ENCODE measurements at regions not wholly inside any gene's neighbourhood (a gene's known extent, or its start where the extent isn't known, plus 50 kb on each side); places are given as distances from the start of the nearest gene placed in this dataset.

DNA sequence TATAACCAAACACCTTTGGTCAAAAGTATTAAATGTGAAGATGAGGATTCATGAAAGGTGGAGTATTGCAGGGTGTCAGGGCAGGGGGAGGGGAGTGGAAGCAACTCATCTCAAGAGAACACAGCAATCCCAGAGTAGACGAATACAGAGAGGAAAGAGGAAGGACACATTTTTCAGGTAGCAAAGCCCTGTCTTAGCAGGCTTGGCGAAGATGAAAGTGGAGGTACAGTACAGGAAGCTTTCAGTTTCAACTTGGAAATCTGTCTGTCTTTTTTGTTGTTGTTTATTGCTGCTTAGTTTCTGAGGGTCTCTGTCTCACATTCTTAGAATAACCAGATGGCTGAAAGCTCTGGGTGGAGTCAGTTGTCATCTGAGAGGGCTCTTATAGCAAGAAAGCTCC lies 80.8 kb upstream of the GPR149 start:
- Histone ChIP-seq H3K79me2 (ENCODE audit: insufficient read depth, low read length) (no peaks in the 10 kb centered on the region), H3K4me3 (ENCODE audit: insufficient read depth, low read depth, low read length) (no peak overlapping the region), H3K27ac (ENCODE audit: low read depth, low read length) (no peak overlapping the region), H3K4me2 (ENCODE audit: low read length) (no peak overlapping the region), H4K20me1 (ENCODE audit: insufficient read depth, low read length) (no peaks in the 10 kb centered on the region), H2AFZ (ENCODE audit: low read depth, low read length) (no peak overlapping the region), H3K9ac (ENCODE audit: low read length) (no peak overlapping the region), H3K9me3 (ENCODE audit: insufficient read depth, low read depth, low read length) (no peaks in the 10 kb centered on the region), H3K36me3 (ENCODE audit: insufficient read depth, low read length) (no peaks in the 10 kb centered on the region), H3K27me3 (ENCODE audit: insufficient read depth, low read length) (no peaks in the 10 kb centered on the region), H3K4me1 (ENCODE audit: insufficient read depth, low read length) (no peaks in the 10 kb centered on the region)
- H3K9me3 Mint-ChIP-seq (ENCODE audit: unreplicated experiment): no peaks in the 10 kb centered on the region
- TF ChIP-seq CTCF (IDR thresholded peaks at IDR 0.05; ENCODE audit: insufficient read depth, low read depth, low read length) (no peak), EZH2 (IDR thresholded peaks at IDR 0.05; ENCODE audit: insufficient read depth, low read length) (no peak)
- H3K4me1 Mint-ChIP-seq (ENCODE audit: low read depth, unreplicated experiment): no peaks in the 10 kb centered on the region
- DNase-seq (ENCODE audit: low read depth): no peak
- H3K27ac Mint-ChIP-seq (ENCODE audit: unreplicated experiment): no peak overlapping the region
- no peak overlapping the region for H3K4me3 Mint-ChIP-seq (ENCODE audit: unreplicated experiment)
- H3K27me3 Mint-ChIP-seq (ENCODE audit: low read depth, unreplicated experiment): no peaks in the 10 kb centered on the region
- H3K36me3 Mint-ChIP-seq (ENCODE audit: low read depth, unreplicated experiment): no peaks in the 10 kb centered on the region
- no peak for FAIRE-seq

- FAIRE-seq (no peak), DNase-seq (ENCODE audit: low read depth) (no peak)
- no peak overlapping the region for H3K4me3 Mint-ChIP-seq (ENCODE audit: unreplicated experiment)
- Histone ChIP-seq H3K79me2 (ENCODE audit: insufficient read depth, low read length) (no peaks in the 10 kb centered on the region), H3K4me1 (ENCODE audit: insufficient read depth, low read length) (no peaks in the 10 kb centered on the region), H3K36me3 (ENCODE audit: insufficient read depth, low read length) (no peaks in the 10 kb centered on the region), H4K20me1 (ENCODE audit: insufficient read depth, low read length) (no peaks in the 10 kb centered on the region), H3K27ac (ENCODE audit: low read depth, low read length) (no peak overlapping the region), H3K4me3 (ENCODE audit: insufficient read depth, low read depth, low read length) (no peak overlapping the region), H3K9ac (ENCODE audit: low read length) (no peak overlapping the region), H3K4me2 (ENCODE audit: low read length) (no peak overlapping the region), H3K9me3 (ENCODE audit: insufficient read depth, low read depth, low read length) (no peaks in the 10 kb centered on the region), H2AFZ (ENCODE audit: low read depth, low read length) (no peak overlapping the region), H3K27me3 (ENCODE audit: insufficient read depth, low read length) (no peaks in the 10 kb centered on the region)
- H3K4me1 Mint-ChIP-seq (ENCODE audit: low read depth, unreplicated experiment): no peaks in the 10 kb centered on the region
- H3K27ac Mint-ChIP-seq (ENCODE audit: unreplicated experiment): no peak overlapping the region
- H3K36me3 Mint-ChIP-seq (ENCODE audit: low read depth, unreplicated experiment): no peaks in the 10 kb centered on the region
- H3K9me3 Mint-ChIP-seq (ENCODE audit: unreplicated experiment): no peaks in the 10 kb centered on the region
- no peaks in the 10 kb centered on the region for H3K27me3 Mint-ChIP-seq (ENCODE audit: low read depth, unreplicated experiment)
- TF ChIP-seq CTCF (IDR thresholded peaks at IDR 0.05; ENCODE audit: insufficient read depth, low read depth, low read length) (no peak), EZH2 (IDR thresholded peaks at IDR 0.05; ENCODE audit: insufficient read depth, low read length) (no peak)
These were observed 77.7 kb upstream of the GPR149 start for GRCh38 chr3:154507727-154508126.

GRCh38 chr3:154496978-154497377 lies 67.0 kb upstream of the GPR149 start:
- no peak for FAIRE-seq
- DNase-seq (ENCODE audit: low read depth): no peak

More at GRCh38 chr3:154496978-154497377, 67.0 kb upstream of the GPR149 start:
- Histone ChIP-seq H3K27me3 (ENCODE audit: insufficient read depth, low read length) (no peaks in the 10 kb centered on the region), H3K36me3 (ENCODE audit: insufficient read depth, low read length) (no peaks in the 10 kb centered on the region), H3K9ac (ENCODE audit: low read length) (no peak overlapping the region), H3K4me2 (ENCODE audit: low read length) (no peak overlapping the region), H3K4me1 (ENCODE audit: insufficient read depth, low read length) (no peaks in the 10 kb centered on the region), H3K27ac (ENCODE audit: low read depth, low read length) (no peak overlapping the region), H3K9me3 (ENCODE audit: insufficient read depth, low read depth, low read length) (no peaks in the 10 kb centered on the region), H3K79me2 (ENCODE audit: insufficient read depth, low read length) (no peaks in the 10 kb centered on the region), H2AFZ (ENCODE audit: low read depth, low read length) (no peak overlapping the region), H4K20me1 (ENCODE audit: insufficient read depth, low read length) (no peaks in the 10 kb centered on the region), H3K4me3 (ENCODE audit: insufficient read depth, low read depth, low read length) (no peak overlapping the region)
- Mint-ChIP-seq H3K4me3 (ENCODE audit: unreplicated experiment) (no peak overlapping the region), H3K27me3 (ENCODE audit: low read depth, unreplicated experiment) (peaks cover 2% of the 10 kb centered on the region), H3K36me3 (ENCODE audit: low read depth, unreplicated experiment) (no peaks in the 10 kb centered on the region), H3K9me3 (ENCODE audit: unreplicated experiment) (peaks cover 4% of the 10 kb centered on the region), H3K27ac (ENCODE audit: unreplicated experiment) (no peak overlapping the region), H3K4me1 (ENCODE audit: low read depth, unreplicated experiment) (peaks cover 3% of the 10 kb centered on the region)
- TF ChIP-seq EZH2 (IDR thresholded peaks at IDR 0.05; ENCODE audit: insufficient read depth, low read length): no peak
- TF ChIP-seq CTCF (IDR thresholded peaks at IDR 0.05; ENCODE audit: insufficient read depth, low read depth, low read length): no peak

All from astrocyte (in vitro differentiated cells and primary cell).